ENCODE measurements at regions not wholly inside any gene's neighbourhood (a gene's known extent, or its start where the extent isn't known, plus 50 kb on each side); places are given as distances from the start of the nearest gene placed in this dataset.

DNA sequence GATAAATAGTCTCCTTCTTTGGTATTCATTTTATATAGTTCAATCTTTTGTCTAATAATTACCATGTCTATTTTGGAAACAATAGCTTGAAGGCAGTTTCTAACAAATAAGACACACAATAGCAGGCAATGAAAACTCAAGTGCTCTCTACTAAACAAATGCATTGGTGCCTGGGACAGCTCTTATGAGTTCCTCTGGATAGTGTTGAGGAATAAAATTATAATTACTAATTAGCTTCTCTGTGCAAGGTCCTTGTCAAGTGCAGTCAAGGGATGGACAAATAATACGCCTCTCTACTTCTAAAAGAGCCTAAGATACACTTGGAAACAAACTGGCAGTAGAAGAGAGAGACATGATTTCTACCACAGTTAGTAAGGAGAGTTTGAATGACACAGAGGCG is 229.0 kb upstream of the GLRA2 start:
- Histone ChIP-seq H3K9ac (ENCODE audit: low read depth, low read length) (no peak overlapping the region), H3K4me2 (ENCODE audit: insufficient read depth, low read length) (no peak overlapping the region), H3K27ac (ENCODE audit: low read length) (no peak overlapping the region), H3K4me3 (ENCODE audit: low read depth in 1 of 2, low read length in 2 of 2) (no peak overlapping the region), H3K36me3 (ENCODE audit: insufficient read depth, low read length) (no peaks in the 10 kb centered on the region), H3K27me3 (ENCODE audit: insufficient read depth, low read length, poor library complexity) (no peaks in the 10 kb centered on the region), H2AFZ (ENCODE audit: low read depth, low read length) (no peak overlapping the region), H3K79me2 (ENCODE audit: insufficient read depth, low read length) (no peaks in the 10 kb centered on the region), H4K20me1 (ENCODE audit: insufficient read depth, low read length) (no peaks in the 10 kb centered on the region), H3K9me3 (ENCODE audit: insufficient read depth, low read length, severe bottlenecking) (no peaks in the 10 kb centered on the region), H3K4me1 (ENCODE audit: insufficient read depth, low read length) (no peaks in the 10 kb centered on the region)
- ATAC-seq (ENCODE audit: insufficient read depth, low read depth) (no peak), DNase-seq (no peak)
- TF ChIP-seq, protein P1, sequence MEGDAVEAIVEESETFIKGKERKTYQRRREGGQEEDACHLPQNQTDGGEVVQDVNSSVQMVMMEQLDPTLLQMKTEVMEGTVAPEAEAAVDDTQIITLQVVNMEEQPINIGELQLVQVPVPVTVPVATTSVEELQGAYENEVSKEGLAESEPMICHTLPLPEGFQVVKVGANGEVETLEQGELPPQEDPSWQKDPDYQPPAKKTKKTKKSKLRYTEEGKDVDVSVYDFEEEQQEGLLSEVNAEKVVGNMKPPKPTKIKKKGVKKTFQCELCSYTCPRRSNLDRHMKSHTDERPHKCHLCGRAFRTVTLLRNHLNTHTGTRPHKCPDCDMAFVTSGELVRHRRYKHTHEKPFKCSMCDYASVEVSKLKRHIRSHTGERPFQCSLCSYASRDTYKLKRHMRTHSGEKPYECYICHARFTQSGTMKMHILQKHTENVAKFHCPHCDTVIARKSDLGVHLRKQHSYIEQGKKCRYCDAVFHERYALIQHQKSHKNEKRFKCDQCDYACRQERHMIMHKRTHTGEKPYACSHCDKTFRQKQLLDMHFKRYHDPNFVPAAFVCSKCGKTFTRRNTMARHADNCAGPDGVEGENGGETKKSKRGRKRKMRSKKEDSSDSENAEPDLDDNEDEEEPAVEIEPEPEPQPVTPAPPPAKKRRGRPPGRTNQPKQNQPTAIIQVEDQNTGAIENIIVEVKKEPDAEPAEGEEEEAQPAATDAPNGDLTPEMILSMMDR (IDR thresholded peaks at IDR 0.05; ENCODE audit: borderline replicate concordance, extremely low read depth, low read length, poor library complexity, severe bottlenecking): no peak
- TF ChIP-seq EZH2 (IDR thresholded peaks at IDR 0.05; ENCODE audit: borderline replicate concordance, low read depth, low read length, severe bottlenecking): no peak

DNA sequence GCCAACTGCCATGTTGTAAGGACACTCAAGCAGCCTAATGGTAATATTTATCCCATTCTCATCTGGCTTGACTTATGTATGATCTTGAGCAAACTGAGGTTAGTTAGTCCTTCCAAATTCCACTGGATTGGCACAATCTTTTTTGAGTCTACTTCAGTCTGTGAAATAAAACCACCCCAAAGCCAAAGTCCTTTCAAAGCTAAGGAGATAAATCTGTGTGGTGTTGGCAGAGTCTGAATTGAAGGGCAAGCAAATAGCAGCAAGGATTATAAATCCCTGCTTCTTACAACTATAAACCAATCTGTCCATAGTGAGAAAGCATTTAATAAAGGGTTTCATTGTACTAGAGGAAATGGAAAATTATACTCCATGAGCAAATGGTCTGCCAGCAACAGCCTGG is 233.9 kb upstream of the GLRA2 start:
- Histone ChIP-seq H3K9me3 (ENCODE audit: insufficient read depth, low read length, severe bottlenecking) (no peaks in the 10 kb centered on the region), H3K36me3 (ENCODE audit: insufficient read depth, low read length) (no peaks in the 10 kb centered on the region), H3K79me2 (ENCODE audit: insufficient read depth, low read length) (no peaks in the 10 kb centered on the region), H3K4me3 (ENCODE audit: low read depth in 1 of 2, low read length in 2 of 2) (no peak overlapping the region), H3K4me2 (ENCODE audit: insufficient read depth, low read length) (no peak overlapping the region), H3K27ac (ENCODE audit: low read length) (no peak overlapping the region), H3K9ac (ENCODE audit: low read depth, low read length) (no peak overlapping the region), H3K4me1 (ENCODE audit: insufficient read depth, low read length) (no peaks in the 10 kb centered on the region), H3K27me3 (ENCODE audit: insufficient read depth, low read length, poor library complexity) (no peaks in the 10 kb centered on the region), H2AFZ (ENCODE audit: low read depth, low read length) (no peak overlapping the region), H4K20me1 (ENCODE audit: insufficient read depth, low read length) (no peaks in the 10 kb centered on the region)
- no peak for DNase-seq
- ATAC-seq (ENCODE audit: insufficient read depth, low read depth): no peak
- TF ChIP-seq, protein P1 (IDR thresholded peaks at IDR 0.05; ENCODE audit: borderline replicate concordance, extremely low read depth, low read length, poor library complexity, severe bottlenecking): no peak
- no peak for TF ChIP-seq EZH2 (IDR thresholded peaks at IDR 0.05; ENCODE audit: borderline replicate concordance, low read depth, low read length, severe bottlenecking)

DNA sequence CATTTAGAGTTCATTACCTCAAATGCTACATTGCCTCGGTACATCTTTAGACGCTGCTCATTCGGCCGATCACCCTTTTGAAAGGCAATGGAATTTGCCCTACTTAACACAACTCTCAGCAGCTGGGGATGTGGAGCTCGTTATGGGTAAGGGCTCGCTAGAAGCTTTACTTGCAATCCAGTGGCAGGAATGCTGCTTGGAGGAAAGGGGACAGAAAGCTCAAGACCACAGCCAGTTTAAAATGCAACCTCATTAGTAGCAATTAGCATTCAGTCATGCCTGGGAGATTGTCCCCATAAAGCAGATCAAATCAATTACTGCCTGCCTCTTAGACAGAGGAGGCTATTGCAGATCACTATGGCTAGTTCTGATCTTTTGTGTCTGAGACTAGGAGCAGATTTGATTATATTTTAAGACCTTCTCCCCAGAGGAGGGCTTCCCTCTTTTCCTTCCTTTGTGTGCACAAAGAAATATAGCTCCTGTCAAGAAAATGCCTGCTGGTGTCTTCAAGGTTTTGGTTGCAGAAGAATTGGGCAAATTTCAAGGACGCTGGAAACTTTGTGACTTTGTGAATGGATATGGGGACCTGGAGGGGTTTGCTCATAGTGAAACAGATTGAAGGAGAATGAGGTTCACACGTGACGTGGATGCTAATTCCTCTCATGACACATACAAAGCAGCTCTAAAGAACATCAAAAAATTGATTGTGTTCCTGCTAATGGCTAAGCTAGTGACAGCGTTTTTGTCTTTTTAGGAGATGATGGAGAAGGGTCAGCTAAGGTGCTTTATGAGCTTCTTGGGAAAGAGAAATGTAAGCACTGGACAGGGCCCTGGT is 237.5 kb upstream of the GLRA2 start:
- DNase-seq: no peak
- no peaks in the 10 kb centered on the region for H3K4me1 ChIP-seq (ENCODE audit: insufficient read depth, low read length)
- no peaks in the 10 kb centered on the region for H3K79me2 ChIP-seq (ENCODE audit: insufficient read depth, low read length)
- H3K36me3 ChIP-seq (ENCODE audit: insufficient read depth, low read length): no peaks in the 10 kb centered on the region
- no peaks in the 10 kb centered on the region for H3K27me3 ChIP-seq (ENCODE audit: insufficient read depth, low read length, poor library complexity)
- no peak overlapping the region for H3K27ac ChIP-seq (ENCODE audit: low read length)
- no peak overlapping the region for H2AFZ ChIP-seq (ENCODE audit: low read depth, low read length)
- H3K4me3 ChIP-seq (ENCODE audit: low read depth in 1 of 2, low read length in 2 of 2): no peak overlapping the region
- H4K20me1 ChIP-seq (ENCODE audit: insufficient read depth, low read length): no peaks in the 10 kb centered on the region
- no peaks in the 10 kb centered on the region for H3K9me3 ChIP-seq (ENCODE audit: insufficient read depth, low read length, severe bottlenecking)
- H3K9ac ChIP-seq (ENCODE audit: low read depth, low read length): no peak overlapping the region
- TF ChIP-seq EZH2 (IDR thresholded peaks at IDR 0.05; ENCODE audit: borderline replicate concordance, low read depth, low read length, severe bottlenecking): no peak
- TF ChIP-seq, protein P1 (IDR thresholded peaks at IDR 0.05; ENCODE audit: borderline replicate concordance, extremely low read depth, low read length, poor library complexity, severe bottlenecking): no peak
- no peak overlapping the region for H3K4me2 ChIP-seq (ENCODE audit: insufficient read depth, low read length)
- no peak for ATAC-seq (ENCODE audit: insufficient read depth, low read depth)
